ENCODE measurements at regions not wholly inside any gene's neighbourhood (a gene's known extent, or its start where the extent isn't known, plus 50 kb on each side); places are given as distances from the start of the nearest gene placed in this dataset.
"Not testable (repeated sequence)": the region's sequence is repeated elsewhere in the genome, so short reads cannot be mapped to it uniquely, and the experiment has no call there.

DNA sequence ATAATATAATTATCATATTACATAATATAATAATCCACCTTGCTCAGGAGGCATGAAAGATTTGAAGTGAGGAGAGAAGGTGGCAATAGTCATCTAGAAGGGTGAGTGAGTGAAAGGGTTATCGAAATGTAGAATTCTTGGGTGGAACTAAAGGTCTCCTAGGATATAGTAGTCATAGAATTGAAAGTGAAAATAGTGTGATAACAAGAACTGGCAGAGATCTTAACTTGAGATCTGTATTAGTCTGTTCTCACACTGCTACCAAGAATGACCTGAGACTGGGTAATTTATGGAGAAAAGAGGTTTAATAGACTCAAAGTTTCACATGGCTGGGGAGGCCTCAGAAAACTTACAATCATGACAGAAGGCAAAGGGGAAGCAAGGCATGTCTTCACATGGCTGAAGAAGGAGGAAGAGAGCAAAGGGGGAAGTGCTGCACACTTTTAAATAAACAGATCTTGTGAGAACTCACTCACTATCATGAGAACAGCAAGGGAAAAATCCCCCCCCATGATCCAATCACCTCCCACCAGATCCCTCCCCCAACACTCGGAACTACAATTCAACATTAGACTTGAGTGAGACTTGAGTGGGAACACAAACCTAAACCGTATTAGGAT is 351.5 kb downstream of the NR4A2 start:
- Histone ChIP-seq H3K4me1 (no peaks in the 10 kb centered on the region), H3K27me3 (no peaks in the 10 kb centered on the region), H3K27ac (no peak overlapping the region), H3K9me3 (no peaks in the 10 kb centered on the region), H3K9ac (ENCODE audit: low read depth in 2 of 2, low read length in 2 of 2) (no peak overlapping the region), H3K4me3 (no peak overlapping the region), H3K36me3 (no peaks in the 10 kb centered on the region)
- TF ChIP-seq, protein P1, sequence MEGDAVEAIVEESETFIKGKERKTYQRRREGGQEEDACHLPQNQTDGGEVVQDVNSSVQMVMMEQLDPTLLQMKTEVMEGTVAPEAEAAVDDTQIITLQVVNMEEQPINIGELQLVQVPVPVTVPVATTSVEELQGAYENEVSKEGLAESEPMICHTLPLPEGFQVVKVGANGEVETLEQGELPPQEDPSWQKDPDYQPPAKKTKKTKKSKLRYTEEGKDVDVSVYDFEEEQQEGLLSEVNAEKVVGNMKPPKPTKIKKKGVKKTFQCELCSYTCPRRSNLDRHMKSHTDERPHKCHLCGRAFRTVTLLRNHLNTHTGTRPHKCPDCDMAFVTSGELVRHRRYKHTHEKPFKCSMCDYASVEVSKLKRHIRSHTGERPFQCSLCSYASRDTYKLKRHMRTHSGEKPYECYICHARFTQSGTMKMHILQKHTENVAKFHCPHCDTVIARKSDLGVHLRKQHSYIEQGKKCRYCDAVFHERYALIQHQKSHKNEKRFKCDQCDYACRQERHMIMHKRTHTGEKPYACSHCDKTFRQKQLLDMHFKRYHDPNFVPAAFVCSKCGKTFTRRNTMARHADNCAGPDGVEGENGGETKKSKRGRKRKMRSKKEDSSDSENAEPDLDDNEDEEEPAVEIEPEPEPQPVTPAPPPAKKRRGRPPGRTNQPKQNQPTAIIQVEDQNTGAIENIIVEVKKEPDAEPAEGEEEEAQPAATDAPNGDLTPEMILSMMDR (IDR thresholded peaks at IDR 0.05) = no peak
- DNase-seq = no peak
- intact Hi-C loops (cut with DNase I) = no loop called here

DNA sequence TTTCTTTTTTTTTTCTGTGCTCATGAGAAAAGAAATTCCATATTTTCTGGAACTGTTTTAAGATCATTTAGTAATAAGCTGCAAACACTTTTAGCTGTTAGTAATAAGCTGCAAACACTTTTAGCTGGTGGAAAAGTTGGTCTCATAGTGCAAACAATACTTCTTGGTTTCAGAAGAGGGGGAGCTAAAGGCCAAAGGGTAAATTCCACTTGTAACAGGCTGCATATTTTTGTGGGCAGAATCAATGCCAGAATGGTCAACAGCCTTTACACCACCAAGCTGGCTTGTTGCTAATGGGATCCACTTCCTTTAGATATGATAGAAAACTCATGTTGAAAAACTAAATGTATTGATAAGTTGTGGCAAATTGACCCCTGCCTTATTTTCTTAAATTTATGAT is 356.8 kb downstream of the NR4A2 start:
- no peaks in the 10 kb centered on the region for H3K9me3 ChIP-seq
- no peaks in the 10 kb centered on the region for H3K4me1 ChIP-seq
- no peak overlapping the region for H3K9ac ChIP-seq (ENCODE audit: low read depth in 2 of 2, low read length in 2 of 2)
- no peak for DNase-seq
- intact Hi-C loops (cut with DNase I) = no loop called here
- TF ChIP-seq, protein P1 (IDR thresholded peaks at IDR 0.05) = no peak
- no peak overlapping the region for H3K27ac ChIP-seq
- no peak overlapping the region for H3K4me3 ChIP-seq
- H3K36me3 ChIP-seq = no peaks in the 10 kb centered on the region
- no peaks in the 10 kb centered on the region for H3K27me3 ChIP-seq

DNA sequence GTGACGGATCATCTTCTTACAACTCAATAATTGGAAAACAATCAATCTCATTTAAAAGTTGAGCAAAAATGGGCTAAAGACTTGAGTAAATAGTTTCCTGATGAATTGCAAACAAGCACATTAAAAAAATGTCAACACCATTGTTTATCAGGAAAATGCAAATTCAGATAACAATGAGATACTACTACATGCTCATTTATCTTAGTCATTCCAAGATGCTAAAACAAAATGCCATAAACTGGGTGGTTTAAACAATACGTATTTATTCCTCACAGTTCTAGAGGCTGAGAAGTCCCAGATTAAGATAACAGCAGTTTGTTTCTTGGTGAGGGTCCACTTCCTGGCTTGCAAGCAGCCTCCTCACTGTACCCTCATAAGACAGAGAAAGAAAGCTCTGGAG is 359.6 kb downstream of the NR4A2 start:
- no peak overlapping the region for H3K9ac ChIP-seq (ENCODE audit: low read depth in 2 of 2, low read length in 2 of 2)
- no peaks in the 10 kb centered on the region for H3K9me3 ChIP-seq
- no peaks in the 10 kb centered on the region for H3K4me1 ChIP-seq
- H3K36me3 ChIP-seq = no peaks in the 10 kb centered on the region
- no peak overlapping the region for H3K27ac ChIP-seq
- H3K4me3 ChIP-seq = no peak overlapping the region
- DNase-seq = no peak
- H3K27me3 ChIP-seq = no peaks in the 10 kb centered on the region
- TF ChIP-seq, protein P1 (IDR thresholded peaks at IDR 0.05) = no peak
- intact Hi-C loops (cut with DNase I) = no loop called here

DNA sequence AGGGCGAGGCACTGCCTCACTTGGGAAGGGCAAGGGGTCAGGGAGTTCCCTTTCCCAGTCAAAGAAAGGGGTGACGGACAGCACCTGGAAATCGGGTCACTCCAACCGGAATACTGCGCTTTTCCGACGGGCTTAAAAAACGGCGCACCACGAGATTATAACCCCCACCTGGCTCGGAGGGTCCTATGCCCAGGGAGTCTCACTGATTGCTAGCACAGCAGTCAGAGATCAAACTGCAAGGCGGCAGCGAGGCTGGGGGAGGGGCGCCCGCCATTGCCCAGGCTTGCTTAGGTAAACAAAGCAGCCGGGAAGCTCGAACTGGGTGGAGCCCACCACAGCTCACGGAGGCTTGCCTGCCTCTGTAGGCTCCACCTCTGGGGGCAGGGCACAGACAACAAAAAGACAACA is 366.5 kb downstream of the NR4A2 start:
- H3K4me3 ChIP-seq; H3K27me3 ChIP-seq; H3K9ac ChIP-seq (ENCODE audit: low read depth in 2 of 2, low read length in 2 of 2); H3K27ac ChIP-seq; H3K4me1 ChIP-seq; DNase-seq; H3K9me3 ChIP-seq; intact Hi-C loops (cut with DNase I); H3K36me3 ChIP-seq: not testable (repeated sequence)

DNA sequence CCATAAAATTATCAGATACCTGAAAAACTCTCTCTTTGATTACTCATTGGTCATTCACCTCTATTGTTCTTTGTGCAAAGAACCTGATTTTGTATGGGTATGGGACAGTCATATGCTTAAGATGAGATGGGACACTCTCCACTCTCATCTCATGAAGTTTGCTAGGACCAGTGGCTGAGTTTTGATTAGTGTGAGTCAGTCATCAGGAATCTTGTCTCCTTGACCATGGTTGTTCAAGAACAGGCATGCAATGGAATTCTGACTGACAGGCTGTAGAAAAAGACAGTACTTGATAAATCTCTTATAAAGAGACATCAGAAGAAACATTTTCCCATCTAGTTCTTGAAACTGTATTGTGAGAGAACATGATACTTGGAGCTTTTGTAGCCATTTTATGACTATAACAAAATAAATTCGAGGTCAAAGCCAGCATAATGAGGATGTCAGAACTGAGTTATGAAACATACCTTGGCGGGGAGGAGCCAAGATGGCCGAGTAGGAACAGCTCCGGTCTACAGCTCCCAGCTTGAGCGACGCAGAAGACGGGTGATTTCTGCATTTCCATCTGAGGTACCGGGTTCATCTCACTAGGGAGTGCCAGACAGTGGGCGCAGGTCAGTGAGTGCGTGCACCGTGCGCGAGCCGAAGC is 367.0 kb downstream of the NR4A2 start:
- TF ChIP-seq, protein P1 (IDR thresholded peaks at IDR 0.05) = no peak
- Histone ChIP-seq H3K9ac (ENCODE audit: low read depth in 2 of 2, low read length in 2 of 2) (no peak overlapping the region), H3K4me3 (no peak overlapping the region), H3K27me3 (no peaks in the 10 kb centered on the region), H3K27ac (no peak overlapping the region), H3K36me3 (no peaks in the 10 kb centered on the region), H3K4me1 (no peaks in the 10 kb centered on the region), H3K9me3 (no peaks in the 10 kb centered on the region)
- no peak for DNase-seq
- intact Hi-C loops (cut with DNase I) = no loop called here

DNA sequence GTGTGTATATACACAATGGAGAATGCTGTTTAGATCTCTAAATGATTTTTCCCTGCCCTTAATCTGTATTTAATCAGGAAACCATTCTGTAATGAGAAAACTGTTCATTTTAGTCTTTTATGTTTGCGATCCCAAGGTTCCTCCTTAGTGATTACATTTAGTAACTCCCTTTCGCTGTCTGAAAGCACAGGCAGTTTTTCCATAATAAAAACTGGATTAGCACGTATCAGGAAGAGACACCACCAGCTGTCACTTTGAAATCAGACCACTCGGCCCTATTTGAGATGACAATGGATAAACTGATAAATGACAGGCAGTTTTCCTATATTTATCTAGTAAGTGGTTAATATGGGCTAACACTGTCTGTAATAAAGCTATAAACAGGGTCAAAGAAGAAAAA is 370.9 kb downstream of the NR4A2 start:
- TF ChIP-seq, protein P1 (IDR thresholded peaks at IDR 0.05) = no peak
- no peak for DNase-seq
- Histone ChIP-seq H3K27me3 (no peaks in the 10 kb centered on the region), H3K27ac (no peak overlapping the region), H3K9me3 (no peaks in the 10 kb centered on the region), H3K9ac (ENCODE audit: low read depth in 2 of 2, low read length in 2 of 2) (no peak overlapping the region), H3K4me1 (no peaks in the 10 kb centered on the region), H3K4me3 (no peak overlapping the region), H3K36me3 (no peaks in the 10 kb centered on the region)
- intact Hi-C loops (cut with DNase I) = no loop called here
